ENCODE measurements at regions not wholly inside any gene's neighbourhood (a gene's known extent, or its start where the extent isn't known, plus 50 kb on each side); places are given as distances from the start of the nearest gene placed in this dataset.

DNA sequence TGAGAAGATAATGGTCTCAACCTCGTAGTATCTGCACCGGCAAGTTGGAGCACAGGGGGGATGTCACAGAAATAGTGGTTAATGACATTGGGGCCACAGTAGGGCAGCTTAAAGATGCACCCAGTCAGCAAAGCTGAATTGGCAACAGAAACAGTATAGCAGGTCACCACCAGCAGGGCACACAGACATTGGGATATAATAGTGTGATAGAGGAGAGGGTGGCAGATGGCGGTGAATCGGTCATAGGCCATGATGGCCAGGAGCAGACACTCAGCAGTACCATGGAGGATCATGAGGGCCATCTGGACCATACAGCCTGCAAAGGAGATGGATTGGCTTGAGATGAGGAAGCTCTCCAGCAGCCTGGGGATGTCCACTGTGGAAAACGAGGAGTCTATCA is 106.0 kb upstream of the OR9Q1 start:
- H3K27me3 ChIP-seq (replicated peaks; ENCODE audit: insufficient read depth) = no peaks in the 10 kb centered on the region
- H3K27ac ChIP-seq = no peak overlapping the region

DNA sequence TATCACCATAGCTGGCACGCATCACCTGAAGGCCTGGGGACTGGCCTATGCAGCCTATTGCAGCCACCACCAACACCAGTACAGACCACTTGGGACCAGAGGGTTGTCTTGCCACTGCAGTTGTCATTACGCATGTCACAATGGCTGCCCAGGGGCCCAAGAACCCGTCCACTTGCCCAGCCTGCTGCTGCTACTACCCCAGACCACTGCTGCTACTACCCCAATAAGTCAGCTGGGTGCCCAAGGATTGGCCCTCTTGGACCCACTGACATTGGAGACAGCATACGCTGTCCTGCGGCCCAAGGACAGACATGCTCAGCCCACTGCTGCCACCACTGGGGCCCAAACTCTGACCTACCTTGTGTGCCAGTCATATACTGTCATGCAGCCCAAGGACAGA is 102.7 kb upstream of the OR9Q1 start:
- H3K9me3 ChIP-seq = no peaks in the 10 kb centered on the region
- no peaks in the 10 kb centered on the region for H3K36me3 ChIP-seq
- intact Hi-C loops (cut with DNase I) = no loop called here
- no peak overlapping the region for H3K27ac ChIP-seq
- no peak overlapping the region for H3K4me3 ChIP-seq
- H3K4me1 ChIP-seq (replicated peaks) = no peaks in the 10 kb centered on the region
- TF ChIP-seq POLR2AphosphoS5 (IDR thresholded peaks at IDR 0.05) (no peak), CTCF (IDR thresholded peaks at IDR 0.05) (no peak), POLR2A (IDR thresholded peaks at IDR 0.05) (no peak)
- H3K27me3 ChIP-seq (replicated peaks; ENCODE audit: insufficient read depth) = no peaks in the 10 kb centered on the region
- WGBS = 91% methylated on average over 5 of the region's 5 CpGs
- no peak for DNase-seq (ENCODE audit: low spot score)

More for the DNA sequence above, 106.0 kb upstream of the OR9Q1 start:
- intact Hi-C loops (cut with DNase I) = no loop called here
- Histone ChIP-seq H3K9me3 (no peaks in the 10 kb centered on the region), H3K4me3 (no peak overlapping the region), H3K36me3 (no peaks in the 10 kb centered on the region), H3K4me1 (replicated peaks) (no peaks in the 10 kb centered on the region)
- DNase-seq (ENCODE audit: low spot score) = no peak
- WGBS = 94% methylated on average over 5 of the region's 5 CpGs
- no peak for TF ChIP-seq POLR2A (IDR thresholded peaks at IDR 0.05)
- no peak for TF ChIP-seq POLR2AphosphoS5 (IDR thresholded peaks at IDR 0.05)
- no peak for TF ChIP-seq CTCF (IDR thresholded peaks at IDR 0.05)

DNA sequence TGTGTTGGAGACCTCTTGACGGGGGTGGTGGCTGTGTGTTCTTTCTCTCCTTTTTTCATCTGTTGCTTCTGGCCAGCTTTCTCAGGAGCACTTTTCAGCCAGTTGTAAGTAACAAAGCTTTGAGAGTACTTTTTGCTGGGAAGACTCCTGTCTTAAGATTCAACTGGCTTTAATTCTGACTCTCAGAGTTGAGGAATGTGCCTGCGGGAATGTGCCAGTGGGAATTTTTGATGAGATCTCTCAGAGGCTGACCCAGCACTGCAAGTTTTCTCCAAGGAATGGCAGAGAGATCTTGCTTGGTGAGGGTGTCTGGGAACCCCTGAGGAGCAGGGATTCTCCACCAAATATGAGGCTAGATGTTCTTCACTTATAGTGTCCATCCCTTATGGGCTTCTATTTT is 91.6 kb upstream of the OR9Q1 start:
- H3K27me3 ChIP-seq (replicated peaks; ENCODE audit: insufficient read depth) = no peaks in the 10 kb centered on the region
- no peak for DNase-seq (ENCODE audit: low spot score)
- TF ChIP-seq POLR2A (IDR thresholded peaks at IDR 0.05) (no peak), CTCF (IDR thresholded peaks at IDR 0.05) (no peak), POLR2AphosphoS5 (IDR thresholded peaks at IDR 0.05) (no peak)
- H3K9me3 ChIP-seq = no peaks in the 10 kb centered on the region
- WGBS = 89% methylated on average over 2 of the region's 2 CpGs
- intact Hi-C loops (cut with DNase I) = no loop called here
- H3K4me1 ChIP-seq (replicated peaks) = no peaks in the 10 kb centered on the region
- H3K4me3 ChIP-seq = no peak overlapping the region
- no peak overlapping the region for H3K27ac ChIP-seq
- H3K36me3 ChIP-seq = no peaks in the 10 kb centered on the region

- H3K4me1 ChIP-seq (replicated peaks) = no peaks in the 10 kb centered on the region
- no peaks in the 10 kb centered on the region for H3K9me3 ChIP-seq
- no peak overlapping the region for H3K4me3 ChIP-seq
- DNase-seq (ENCODE audit: low spot score) = no peak
- no peak overlapping the region for H3K27ac ChIP-seq
- no peaks in the 10 kb centered on the region for H3K36me3 ChIP-seq
- TF ChIP-seq CTCF (IDR thresholded peaks at IDR 0.05) (no peak), POLR2AphosphoS5 (IDR thresholded peaks at IDR 0.05) (no peak), POLR2A (IDR thresholded peaks at IDR 0.05) (no peak)
- WGBS = 94% methylated on average over 4 of the region's 4 CpGs
- no peaks in the 10 kb centered on the region for H3K27me3 ChIP-seq (replicated peaks; ENCODE audit: insufficient read depth)
- intact Hi-C loops (cut with DNase I) = no loop called here
Measured at GRCh38 chr11:57935402-57936049, 88.2 kb upstream of the OR9Q1 start.

GRCh38 chr11:57936050-57936418 is 87.6 kb upstream of the OR9Q1 start:
- DNase-seq (ENCODE audit: low spot score) = no peak
- intact Hi-C loops (cut with DNase I) = no loop called here
- Histone ChIP-seq H3K27me3 (replicated peaks; ENCODE audit: insufficient read depth) (no peaks in the 10 kb centered on the region), H3K4me3 (no peak overlapping the region), H3K36me3 (no peaks in the 10 kb centered on the region), H3K4me1 (replicated peaks) (no peaks in the 10 kb centered on the region), H3K27ac (no peak overlapping the region), H3K9me3 (no peaks in the 10 kb centered on the region)
- 38% methylated on average over 1 of the region's 1 CpG for WGBS
- no peak for TF ChIP-seq CTCF (IDR thresholded peaks at IDR 0.05)
- no peak for TF ChIP-seq POLR2A (IDR thresholded peaks at IDR 0.05)
- peak; percentile 15 for TF ChIP-seq POLR2AphosphoS5 (IDR thresholded peaks at IDR 0.05)

Data from prostate gland (tissue), 2 donors.